ENCODE measurements at regions not wholly inside any gene's neighbourhood (a gene's known extent, or its start where the extent isn't known, plus 50 kb on each side); places are given as distances from the start of the nearest gene placed in this dataset.

GRCh38 chr10:52836816-52837215 is 64.2 kb upstream of the MBL2 start:
- H3K27ac ChIP-seq: no peak overlapping the region
- TF ChIP-seq ZFX (IDR thresholded peaks at IDR 0.05; ENCODE audit: borderline replicate concordance): no peak
- TF ChIP-seq CTCF (IDR thresholded peaks at IDR 0.05): no peak

Measured in 22Rv1 (cell line).